Left renal cortex interstitium (tissue), 4 donors: ENCODE measurements at regions not wholly inside any gene's neighbourhood (a gene's known extent, or its start where the extent isn't known, plus 50 kb on each side); places are given as distances from the start of the nearest gene placed in this dataset.
"Not testable (repeated sequence)": the region's sequence is repeated elsewhere in the genome, so short reads cannot be mapped to it uniquely, and the experiment has no call there.

ENCODE experiments used
- DNase-seq, 4 donors: peaks; one replicate each; pipeline ENCODE4 v3.0.0-alpha.2; 2013; ENCODE audit warnings: low read depth in 4 of 4, low spot score in 2 of 4, missing footprints in 1 of 4

- no peak for DNase-seq
These were observed 142.1 kb upstream of the ZNF438 start for GRCh38 chr10:31173752-31174151.

GRCh38 chr10:31179091-31179680 lies 139.8 kb upstream of the ZEB1 start:
- DNase-seq, result no peak

- DNase-seq, result peak in 1 of 4 donors; percentile 21
These were observed 132.6 kb upstream of the ZEB1 start for GRCh38 chr10:31186225-31187000.

- no peak for DNase-seq
These were observed 131.8 kb upstream of the ZEB1 start for GRCh38 chr10:31187182-31187581.

GRCh38 chr10:31187607-31188210 lies 131.3 kb upstream of the ZEB1 start:
- DNase-seq, result no peak

- no peak for DNase-seq
These were observed 130.1 kb upstream of the ZEB1 start for GRCh38 chr10:31188792-31189406.

- DNase-seq, result no peak
These were observed 128.5 kb upstream of the ZEB1 start for GRCh38 chr10:31190488-31190887.

- DNase-seq, result no peak
These were observed 126.5 kb upstream of the ZEB1 start for GRCh38 chr10:31192475-31192874.

- DNase-seq, result no peak
These were observed 124.0 kb upstream of the ZEB1 start for GRCh38 chr10:31194986-31195385.

GRCh38 chr10:31197886-31198285 lies 121.1 kb upstream of the ZEB1 start:
- DNase-seq, result no peak

GRCh38 chr10:31204090-31204489 lies 114.9 kb upstream of the ZEB1 start:
- no peak for DNase-seq

GRCh38 chr10:31207636-31208035 lies 111.4 kb upstream of the ZEB1 start:
- no peak for DNase-seq

GRCh38 chr10:31209478-31209877 lies 109.5 kb upstream of the ZEB1 start:
- DNase-seq, result no peak

- DNase-seq, result no peak
These were observed 108.8 kb upstream of the ZEB1 start for GRCh38 chr10:31210190-31210589.

- DNase-seq, result no peak
These were observed 105.1 kb upstream of the ZEB1 start for GRCh38 chr10:31213959-31214358.

GRCh38 chr10:31215052-31215451 lies 104.0 kb upstream of the ZEB1 start:
- no peak for DNase-seq

GRCh38 chr10:31219306-31219705 lies 99.7 kb upstream of the ZEB1 start:
- DNase-seq, result no peak

- not testable (repeated sequence) for DNase-seq
These were observed 90.2 kb upstream of the ZEB1 start for GRCh38 chr10:31228780-31229179.

GRCh38 chr10:31239961-31240360 lies 79.1 kb upstream of the ZEB1 start:
- DNase-seq, result no peak

- no peak for DNase-seq
These were observed 76.1 kb upstream of the ZEB1 start for GRCh38 chr10:31242902-31243301.

GRCh38 chr10:31251118-31251517 lies 67.9 kb upstream of the ZEB1 start:
- not testable (repeated sequence) for DNase-seq

- DNase-seq, result no peak
These were observed 65.8 kb upstream of the ZEB1 start for GRCh38 chr10:31253237-31253636.
